ENCODE measurements at regions not wholly inside any gene's neighbourhood (a gene's known extent, or its start where the extent isn't known, plus 50 kb on each side); places are given as distances from the start of the nearest gene placed in this dataset.

DNA sequence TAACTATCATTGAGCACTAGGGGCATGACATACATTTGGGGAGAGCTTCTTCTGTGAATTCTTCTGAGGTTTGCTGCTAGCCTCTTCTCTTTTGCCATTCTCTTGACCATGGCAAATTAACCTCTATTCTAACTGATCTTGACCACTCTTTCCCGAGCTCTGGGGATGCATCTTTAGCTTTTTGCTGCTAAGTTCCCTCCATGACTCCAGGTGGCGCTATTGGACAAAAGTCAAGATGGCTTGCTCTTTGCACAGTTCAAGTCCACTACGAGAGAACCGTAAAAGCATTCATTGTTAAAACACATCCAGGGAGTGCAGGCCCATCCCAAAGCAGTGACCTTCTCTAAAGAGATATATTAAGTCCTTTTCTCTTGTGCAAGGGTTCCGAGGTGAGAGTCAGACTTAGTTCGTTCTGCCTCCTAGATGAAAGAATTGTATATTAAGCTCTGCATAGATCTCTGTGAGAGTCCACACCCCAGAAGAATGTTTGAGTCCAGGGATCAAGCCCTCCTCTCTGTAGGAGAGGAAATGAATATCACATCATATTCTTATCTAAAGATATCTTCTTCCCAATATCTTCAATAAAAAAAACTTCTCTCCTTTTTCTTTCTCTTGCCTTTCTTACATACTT lies 1152.9 kb upstream of the CDH6 start:
- Histone ChIP-seq H3K27me3 (no peaks in the 10 kb centered on the region), H3K9me3 (no peaks in the 10 kb centered on the region), H3K4me1 (ENCODE audit: insufficient read depth) (no peaks in the 10 kb centered on the region), H3K4me3 (no peak overlapping the region), H3K27ac (no peak overlapping the region), H3K36me3 (no peaks in the 10 kb centered on the region)
- WGBS, 3 donors = 21 to 27% (median 24%) methylated on average over 6 of the region's 6 CpGs
- intact Hi-C loops (cut with DNase I) = no loop called here
- TF ChIP-seq EP300 (IDR thresholded peaks at IDR 0.05) (no peak), POLR2A (IDR thresholded peaks at IDR 0.05) (no peak)
- TF ChIP-seq, protein P1, sequence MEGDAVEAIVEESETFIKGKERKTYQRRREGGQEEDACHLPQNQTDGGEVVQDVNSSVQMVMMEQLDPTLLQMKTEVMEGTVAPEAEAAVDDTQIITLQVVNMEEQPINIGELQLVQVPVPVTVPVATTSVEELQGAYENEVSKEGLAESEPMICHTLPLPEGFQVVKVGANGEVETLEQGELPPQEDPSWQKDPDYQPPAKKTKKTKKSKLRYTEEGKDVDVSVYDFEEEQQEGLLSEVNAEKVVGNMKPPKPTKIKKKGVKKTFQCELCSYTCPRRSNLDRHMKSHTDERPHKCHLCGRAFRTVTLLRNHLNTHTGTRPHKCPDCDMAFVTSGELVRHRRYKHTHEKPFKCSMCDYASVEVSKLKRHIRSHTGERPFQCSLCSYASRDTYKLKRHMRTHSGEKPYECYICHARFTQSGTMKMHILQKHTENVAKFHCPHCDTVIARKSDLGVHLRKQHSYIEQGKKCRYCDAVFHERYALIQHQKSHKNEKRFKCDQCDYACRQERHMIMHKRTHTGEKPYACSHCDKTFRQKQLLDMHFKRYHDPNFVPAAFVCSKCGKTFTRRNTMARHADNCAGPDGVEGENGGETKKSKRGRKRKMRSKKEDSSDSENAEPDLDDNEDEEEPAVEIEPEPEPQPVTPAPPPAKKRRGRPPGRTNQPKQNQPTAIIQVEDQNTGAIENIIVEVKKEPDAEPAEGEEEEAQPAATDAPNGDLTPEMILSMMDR (IDR thresholded peaks at IDR 0.05) = no peak
- DNase-seq = no peak

GRCh38 chr5:30039379-30039778 lies 1154.1 kb upstream of the CDH6 start:
- Histone ChIP-seq H3K9me3 (no peaks in the 10 kb centered on the region), H3K36me3 (no peaks in the 10 kb centered on the region), H3K4me1 (ENCODE audit: insufficient read depth) (no peaks in the 10 kb centered on the region), H3K4me3 (no peak overlapping the region), H3K27ac (no peak overlapping the region), H3K27me3 (no peaks in the 10 kb centered on the region)
- intact Hi-C loops (cut with DNase I) = no loop called here
- no peak for DNase-seq
- TF ChIP-seq POLR2A (IDR thresholded peaks at IDR 0.05) (no peak), EP300 (IDR thresholded peaks at IDR 0.05) (no peak)
- TF ChIP-seq, protein P1 (IDR thresholded peaks at IDR 0.05) = no peak

- Histone ChIP-seq H3K36me3 (no peaks in the 10 kb centered on the region), H3K4me3 (no peak overlapping the region), H3K4me1 (ENCODE audit: insufficient read depth) (no peaks in the 10 kb centered on the region), H3K27me3 (no peaks in the 10 kb centered on the region), H3K9me3 (no peaks in the 10 kb centered on the region), H3K27ac (no peak overlapping the region)
- no peak for DNase-seq
- 52 to 67% (median 63%) methylated on average over 2 of the region's 2 CpGs for WGBS, 3 donors
- TF ChIP-seq EP300 (IDR thresholded peaks at IDR 0.05) = no peak
- TF ChIP-seq, protein P1 (IDR thresholded peaks at IDR 0.05) = no peak
- TF ChIP-seq POLR2A (IDR thresholded peaks at IDR 0.05) = no peak
- intact Hi-C loops (cut with DNase I) = no loop called here
Observed at GRCh38 chr5:30034870-30035269, 1158.6 kb upstream of the CDH6 start.

DNA sequence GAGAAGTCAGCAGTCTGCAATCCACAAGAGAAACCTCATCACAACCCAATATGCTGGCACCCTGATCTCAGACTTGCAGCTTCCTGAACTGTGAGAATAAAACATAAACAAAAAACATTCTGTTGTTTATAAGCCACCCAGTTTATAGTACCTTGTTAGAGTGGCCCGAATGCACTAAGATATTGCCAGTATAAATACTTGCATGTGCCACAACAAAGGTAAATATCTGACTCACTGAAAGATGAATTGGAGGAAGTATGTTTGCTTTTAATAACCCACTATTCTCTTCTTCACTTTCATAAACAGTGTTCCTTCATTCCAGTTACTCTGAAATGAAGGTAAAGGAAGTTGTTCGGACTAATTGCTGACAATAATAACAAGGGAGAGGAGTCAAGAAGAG lies 1163.4 kb upstream of the CDH6 start:
- Histone ChIP-seq H3K36me3 (no peaks in the 10 kb centered on the region), H3K4me1 (ENCODE audit: insufficient read depth) (no peaks in the 10 kb centered on the region), H3K27me3 (no peaks in the 10 kb centered on the region), H3K27ac (no peak overlapping the region), H3K9me3 (no peaks in the 10 kb centered on the region), H3K4me3 (no peak overlapping the region)
- TF ChIP-seq EP300 (IDR thresholded peaks at IDR 0.05) = no peak
- TF ChIP-seq POLR2A (IDR thresholded peaks at IDR 0.05) = no peak
- TF ChIP-seq, protein P1 (IDR thresholded peaks at IDR 0.05) = no peak
- intact Hi-C loops (cut with DNase I) = no loop called here
- no peak for DNase-seq
- WGBS, 3 donors = 53 to 72% (median 64%) methylated on average over 2 of the region's 2 CpGs

Data from ovary (tissue), 7 donors.